ENCODE measurements at regions not wholly inside any gene's neighbourhood (a gene's known extent, or its start where the extent isn't known, plus 50 kb on each side); places are given as distances from the start of the nearest gene placed in this dataset.
"Not testable (repeated sequence)": the region's sequence is repeated elsewhere in the genome, so short reads cannot be mapped to it uniquely, and the experiment has no call there.

DNA sequence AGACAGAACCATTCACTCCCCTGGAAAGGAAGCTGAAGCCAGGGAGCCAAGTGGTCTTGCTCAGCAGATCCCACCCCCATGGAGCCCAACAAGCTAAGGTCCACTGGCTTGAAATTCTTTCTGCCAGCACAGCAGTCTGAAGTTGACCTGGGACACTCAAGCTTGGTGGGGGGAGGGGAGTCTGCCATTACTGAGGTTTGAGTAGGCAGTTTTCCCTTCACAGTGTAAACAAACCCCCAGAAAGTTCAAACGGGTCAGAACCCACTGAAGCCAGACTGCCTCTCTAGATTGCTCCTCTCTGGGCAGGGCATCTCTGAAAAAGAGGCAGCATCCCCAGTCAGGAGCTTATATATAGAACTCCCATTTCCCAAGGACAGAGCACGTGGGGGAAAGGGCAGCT lies 72.8 kb upstream of the NECTIN3 start:
- intact Hi-C loops (cut with micrococcal nuclease); H3K9me3 Mint-ChIP-seq; H3K36me3 Mint-ChIP-seq (ENCODE audit: low read depth); H3K4me1 Mint-ChIP-seq (ENCODE audit: low read depth); H3K27me3 Mint-ChIP-seq (ENCODE audit: low read depth); DNase-seq (ENCODE audit: low spot score); H3K27ac Mint-ChIP-seq; H3K4me3 Mint-ChIP-seq (ENCODE audit: low read depth): not testable (repeated sequence)

DNA sequence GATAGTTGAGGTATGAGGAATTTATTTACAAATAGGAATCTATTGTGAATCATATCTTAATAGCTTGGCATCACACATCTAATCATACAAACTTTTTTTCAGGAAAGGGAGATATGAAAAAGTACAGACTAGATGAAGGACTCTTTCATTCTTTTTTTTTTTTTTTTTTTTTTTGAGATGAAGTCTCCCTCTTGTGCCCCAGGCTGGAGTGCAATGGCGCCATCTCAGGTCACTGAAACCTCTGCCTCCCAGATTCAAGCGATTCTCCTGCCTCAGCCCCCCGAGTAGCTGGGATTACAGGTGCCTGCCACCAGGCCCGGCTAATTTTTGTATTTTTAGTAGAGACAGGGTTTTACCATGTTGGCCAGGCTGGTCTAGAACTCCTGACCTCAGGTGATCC lies 65.1 kb upstream of the NECTIN3 start:
- H3K9me3 Mint-ChIP-seq; intact Hi-C loops (cut with micrococcal nuclease); H3K4me1 Mint-ChIP-seq (ENCODE audit: low read depth); H3K4me3 Mint-ChIP-seq (ENCODE audit: low read depth); H3K27ac Mint-ChIP-seq; H3K27me3 Mint-ChIP-seq (ENCODE audit: low read depth); DNase-seq (ENCODE audit: low spot score); H3K36me3 Mint-ChIP-seq (ENCODE audit: low read depth): not testable (repeated sequence)

DNA sequence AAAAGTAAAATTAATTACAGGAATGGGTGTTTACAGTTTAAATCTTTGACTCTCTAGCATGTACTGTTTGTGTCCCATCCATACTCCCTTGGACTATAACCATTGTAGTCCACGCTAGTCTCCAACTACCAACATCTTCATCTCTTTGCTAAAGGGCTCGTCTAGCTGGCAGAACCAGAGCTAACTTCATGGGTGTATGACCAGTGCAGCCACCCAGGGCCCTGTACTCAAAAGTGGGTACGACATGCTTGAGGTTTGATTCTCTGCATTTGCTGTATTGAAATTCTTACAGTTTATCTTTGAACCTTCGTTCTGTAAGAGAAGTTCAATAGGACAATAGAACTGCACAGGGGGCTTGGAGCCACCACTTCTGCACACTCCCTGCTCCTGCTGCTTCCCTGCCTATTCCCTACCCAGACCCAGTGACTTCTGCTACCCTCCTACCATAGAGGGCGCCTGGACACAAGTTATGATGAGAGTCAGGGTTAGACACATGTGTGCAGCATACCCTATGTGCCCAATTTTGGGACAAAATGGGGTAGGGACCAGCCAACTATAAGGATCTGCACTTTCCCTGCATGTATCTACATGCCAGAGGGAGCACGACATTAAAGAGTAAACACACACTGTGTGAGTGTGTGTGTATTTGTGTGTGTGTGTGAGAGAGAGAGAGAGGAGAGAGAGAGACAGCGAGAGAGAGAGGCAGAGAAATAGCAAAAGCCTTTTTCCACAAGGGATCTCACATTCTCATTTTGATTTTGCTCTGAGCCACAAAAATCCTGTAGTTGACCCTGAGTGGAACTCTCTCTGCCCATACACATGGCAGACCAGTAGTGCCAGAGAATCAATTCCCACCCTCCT lies 59.0 kb upstream of the NECTIN3 start:
- no peaks in the 10 kb centered on the region for H3K36me3 Mint-ChIP-seq (ENCODE audit: low read depth)
- no peak overlapping the region for H3K4me3 Mint-ChIP-seq (ENCODE audit: low read depth)
- H3K27ac Mint-ChIP-seq = no peak overlapping the region
- H3K9me3 Mint-ChIP-seq = no peaks in the 10 kb centered on the region
- H3K4me1 Mint-ChIP-seq (ENCODE audit: low read depth) = no peaks in the 10 kb centered on the region
- DNase-seq (ENCODE audit: low spot score) = no peak
- intact Hi-C loops (cut with micrococcal nuclease) = no loop called here
- H3K27me3 Mint-ChIP-seq (ENCODE audit: low read depth) = peaks cover 9% of the 10 kb centered on the region
